GM12864 (cell line): ENCODE measurements at regions not wholly inside any gene's neighbourhood (a gene's known extent, or its start where the extent isn't known, plus 50 kb on each side); places are given as distances from the start of the nearest gene placed in this dataset.

Experiments used
- DNase-seq: peaks from one replicate; pipeline ENCODE4 v3.0.0-alpha.2; 2011; ENCODE audit warnings: low read depth
- H3K4me3 ChIP-seq: 2 replicates; pipeline ENCODE4 v1.5.1; 2011; ENCODE audit warnings: mild to moderate bottlenecking, low read depth, low read length, control low read depth
- CTCF ChIP-seq: IDR thresholded peaks from 2 replicates; pipeline ENCODE4 v1.5.1; 2011; ENCODE audit warnings: low read depth, mild to moderate bottlenecking, moderate library complexity, low read length, control low read depth, inconsistent platforms; ENCODE audit errors: missing control alignments

- no peak overlapping the region for H3K4me3 ChIP-seq
- no peak for DNase-seq
- no peak for TF ChIP-seq CTCF
Observed at GRCh38 chr15:95134431-95135110, 903.2 kb downstream of the MCTP2 start.

- no peak overlapping the region for H3K4me3 ChIP-seq
- TF ChIP-seq CTCF, result no peak
Observed at GRCh38 chr15:95138604-95139270, 907.4 kb downstream of the MCTP2 start.

DNA sequence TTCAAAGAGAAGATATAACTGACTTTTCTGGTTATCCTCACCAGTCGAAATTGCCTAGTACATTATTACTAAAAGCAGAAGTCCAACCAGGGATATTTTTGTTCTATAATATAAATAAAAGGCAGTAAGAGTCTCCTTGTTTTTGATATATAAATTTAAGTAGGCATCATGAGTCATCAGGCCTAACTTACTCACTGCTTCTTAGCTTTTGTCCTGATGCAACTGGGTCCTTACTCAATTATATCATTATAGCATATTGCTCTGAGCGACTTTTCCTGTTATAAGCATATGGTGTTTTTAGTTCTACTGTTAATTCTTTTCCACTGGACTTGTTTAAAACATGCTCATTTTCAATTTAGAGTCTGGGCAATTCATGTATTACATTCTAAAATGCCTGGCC, 910.1 kb downstream of the MCTP2 start:
- TF ChIP-seq CTCF, result no peak
- no peak overlapping the region for H3K4me3 ChIP-seq
- no peak for DNase-seq

More at GRCh38 chr15:95138604-95139270, 907.4 kb downstream of the MCTP2 start:
- no peak for DNase-seq

DNA sequence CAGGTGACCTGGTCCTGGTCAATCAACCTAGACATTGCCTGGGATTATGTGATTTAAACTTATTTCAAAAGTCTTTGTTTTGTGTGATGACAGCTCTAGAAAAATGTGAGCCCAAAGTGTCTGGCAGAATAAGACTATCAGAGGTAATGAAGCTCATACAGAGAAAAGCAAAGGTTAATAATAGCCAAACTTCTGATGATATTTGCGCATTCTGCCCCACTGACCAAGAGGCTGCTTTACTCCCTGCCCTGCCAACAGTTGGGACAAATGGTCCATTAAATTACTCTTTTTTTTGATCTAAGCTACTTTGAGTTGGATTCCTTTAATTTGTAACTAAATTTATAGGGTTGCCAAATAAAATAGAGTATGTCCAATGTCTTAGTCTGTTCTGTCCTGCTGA, 911.2 kb downstream of the MCTP2 start:
- no peak for TF ChIP-seq CTCF
- DNase-seq, result no peak
- no peak overlapping the region for H3K4me3 ChIP-seq

DNA sequence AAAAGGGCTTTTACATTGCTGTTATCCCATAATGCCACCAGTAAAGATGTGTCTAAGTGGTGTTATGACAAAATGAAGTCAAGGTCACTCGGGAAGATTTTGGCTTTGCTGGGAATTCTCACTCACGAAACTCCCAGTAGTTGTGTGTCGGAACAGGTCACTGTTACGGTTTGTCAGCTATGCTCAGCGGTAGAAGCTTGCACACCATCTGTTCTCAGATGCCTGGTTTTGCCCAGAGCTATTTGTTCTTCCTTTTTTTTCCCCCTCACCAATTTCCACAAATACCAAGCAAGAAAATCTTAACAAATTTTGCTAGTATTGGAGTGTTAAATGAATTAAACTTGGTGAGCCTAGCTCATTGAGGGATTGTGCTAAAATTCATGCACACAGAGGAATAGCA, 915.1 kb downstream of the MCTP2 start:
- DNase-seq, result no peak
- H3K4me3 ChIP-seq, result no peak overlapping the region
- no peak for TF ChIP-seq CTCF

DNA sequence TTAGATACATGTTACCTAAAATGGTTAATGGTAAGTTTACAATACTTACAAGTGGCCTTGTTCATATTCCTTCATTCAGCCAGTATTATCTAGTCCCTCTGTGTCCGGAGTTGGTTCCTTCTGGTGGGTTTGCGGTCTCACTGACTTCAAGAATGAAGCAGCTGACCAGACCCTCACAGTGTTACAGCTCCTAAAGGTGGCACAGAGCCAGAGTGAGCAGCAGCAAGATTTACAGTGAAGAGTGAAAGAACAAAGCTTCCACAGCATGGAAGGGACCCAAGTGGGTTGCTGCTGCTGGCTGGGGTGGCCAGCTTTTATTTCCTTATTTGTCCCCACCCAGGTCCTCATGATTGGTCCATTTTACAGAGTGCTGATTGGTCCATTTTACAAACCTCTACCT, 916.8 kb downstream of the MCTP2 start:
- no peak for TF ChIP-seq CTCF
- no peak for DNase-seq
- no peak overlapping the region for H3K4me3 ChIP-seq

DNA sequence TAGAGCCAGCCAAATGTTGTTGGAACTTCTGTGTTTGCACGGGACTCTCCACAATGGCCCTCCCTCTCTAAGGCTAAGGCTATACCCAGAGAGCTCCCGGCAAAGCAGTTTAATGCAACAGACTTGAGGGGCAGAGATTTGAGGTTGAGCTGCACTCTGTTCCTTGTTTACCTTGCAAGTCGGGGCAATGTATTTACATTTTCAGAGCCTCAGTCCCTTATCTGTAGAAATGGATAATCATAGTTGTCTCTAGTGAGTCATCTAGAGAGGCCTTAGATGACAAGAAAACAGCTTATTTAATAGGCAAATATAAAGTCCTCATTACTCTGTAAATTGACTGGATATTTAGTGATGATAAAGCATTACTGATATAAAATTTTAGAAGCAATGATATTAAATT, 917.7 kb downstream of the MCTP2 start:
- TF ChIP-seq CTCF, result no peak
- no peak for DNase-seq
- H3K4me3 ChIP-seq, result no peak overlapping the region
